ENCODE measurements at regions not wholly inside any gene's neighbourhood (a gene's known extent, or its start where the extent isn't known, plus 50 kb on each side); places are given as distances from the start of the nearest gene placed in this dataset.

DNA sequence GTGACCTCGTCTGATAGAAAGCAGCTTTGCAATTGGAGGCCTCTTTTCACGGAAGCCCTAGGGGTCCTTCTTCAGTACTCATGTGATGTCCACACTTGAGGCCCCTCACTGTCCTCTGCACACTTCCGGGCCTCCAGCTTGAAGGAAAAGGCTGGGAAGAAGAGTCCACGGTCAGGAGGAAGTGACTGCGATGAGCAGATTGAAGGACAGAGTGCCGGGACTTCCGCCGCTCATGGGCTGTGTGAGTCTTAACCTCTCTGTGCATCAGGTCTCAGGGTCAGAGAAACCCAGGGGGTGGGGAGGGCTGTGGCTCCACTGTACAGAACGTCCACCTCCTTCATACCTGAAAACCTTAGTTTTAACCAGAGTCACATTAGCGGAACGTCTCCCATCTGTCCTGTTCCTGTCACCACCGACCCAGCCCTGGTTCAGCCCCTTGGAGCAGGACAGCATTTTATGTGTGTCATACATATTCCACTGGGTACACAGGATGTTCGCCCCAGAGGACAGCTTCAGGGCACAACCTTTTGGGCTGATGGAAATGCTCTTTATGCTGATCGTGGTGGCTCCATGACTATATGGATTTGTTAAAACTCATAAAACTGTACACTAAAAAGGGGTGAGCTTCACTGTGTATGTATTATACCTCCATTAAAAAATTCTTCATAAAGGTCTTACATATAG lies 51.0 kb upstream of the SORCS2 start:
- H3K9me3 ChIP-seq (ENCODE audit: insufficient read depth, low read length, severe bottlenecking) = no peaks in the 10 kb centered on the region
- no peaks in the 10 kb centered on the region for H3K36me3 ChIP-seq (ENCODE audit: insufficient read depth, low read length)
- no peak overlapping the region for H2AFZ ChIP-seq (ENCODE audit: low read depth, low read length)
- ATAC-seq (ENCODE audit: insufficient read depth, low read depth) = no peak
- no peak for TF ChIP-seq EZH2 (IDR thresholded peaks at IDR 0.05; ENCODE audit: borderline replicate concordance, low read depth, low read length, severe bottlenecking)
- no peak for TF ChIP-seq CTCF (IDR thresholded peaks at IDR 0.05; ENCODE audit: borderline replicate concordance, extremely low read depth, low read length, poor library complexity, severe bottlenecking)
- no peak overlapping the region for H3K27ac ChIP-seq (ENCODE audit: low read length)
- no peaks in the 10 kb centered on the region for H3K4me1 ChIP-seq (ENCODE audit: insufficient read depth, low read length)
- no peak overlapping the region for H3K4me3 ChIP-seq (ENCODE audit: low read depth in 1 of 2, low read length in 2 of 2)
- no peak overlapping the region for H3K9ac ChIP-seq (ENCODE audit: low read depth, low read length)
- peaks cover 20% of the 10 kb centered on the region for H3K27me3 ChIP-seq (ENCODE audit: insufficient read depth, low read length, poor library complexity)
- H3K79me2 ChIP-seq (ENCODE audit: insufficient read depth, low read length) = no peaks in the 10 kb centered on the region
- no peak for DNase-seq
- no peak overlapping the region for H3K4me2 ChIP-seq (ENCODE audit: insufficient read depth, low read length)
- H4K20me1 ChIP-seq (ENCODE audit: insufficient read depth, low read length) = peaks cover 7% of the 10 kb centered on the region; the same call in 1 of the 2 replicates

DNA sequence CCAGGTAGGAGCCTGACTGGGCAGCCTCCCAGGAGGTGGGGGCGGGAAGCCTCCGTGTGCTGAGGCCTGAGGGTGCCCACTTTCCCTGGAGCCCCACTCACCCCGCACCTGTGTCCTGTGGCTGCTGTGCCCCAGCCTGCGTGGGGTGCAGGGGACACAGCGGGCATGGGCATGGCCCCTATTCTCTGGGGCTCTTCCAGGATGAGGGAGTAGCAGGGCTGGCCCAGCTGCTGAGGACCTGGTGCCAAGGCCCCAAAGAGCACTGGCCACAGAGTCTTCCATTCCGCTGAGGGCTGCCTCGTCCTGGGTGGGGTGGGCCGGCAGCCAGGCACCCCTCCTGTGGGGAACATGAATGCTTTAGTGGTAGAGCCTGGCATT lies 51.7 kb upstream of the SORCS2 start:
- TF ChIP-seq EZH2 (IDR thresholded peaks at IDR 0.05; ENCODE audit: borderline replicate concordance, low read depth, low read length, severe bottlenecking) (no peak), CTCF (IDR thresholded peaks at IDR 0.05; ENCODE audit: borderline replicate concordance, extremely low read depth, low read length, poor library complexity, severe bottlenecking) (no peak)
- Histone ChIP-seq H3K9ac (ENCODE audit: low read depth, low read length) (no peak overlapping the region), H3K4me2 (ENCODE audit: insufficient read depth, low read length) (no peak overlapping the region), H3K27me3 (ENCODE audit: insufficient read depth, low read length, poor library complexity) (peaks cover 16% of the 10 kb centered on the region), H3K4me1 (ENCODE audit: insufficient read depth, low read length) (no peaks in the 10 kb centered on the region), H2AFZ (ENCODE audit: low read depth, low read length) (no peak overlapping the region), H3K27ac (ENCODE audit: low read length) (no peak overlapping the region), H3K36me3 (ENCODE audit: insufficient read depth, low read length) (no peaks in the 10 kb centered on the region), H4K20me1 (ENCODE audit: insufficient read depth, low read length) (peaks cover 7% of the 10 kb centered on the region; the same call in 1 of the 2 replicates), H3K79me2 (ENCODE audit: insufficient read depth, low read length) (no peaks in the 10 kb centered on the region), H3K9me3 (ENCODE audit: insufficient read depth, low read length, severe bottlenecking) (no peaks in the 10 kb centered on the region), H3K4me3 (ENCODE audit: low read depth in 1 of 2, low read length in 2 of 2) (no peak overlapping the region)
- no peak for DNase-seq
- ATAC-seq (ENCODE audit: insufficient read depth, low read depth) = no peak

DNA sequence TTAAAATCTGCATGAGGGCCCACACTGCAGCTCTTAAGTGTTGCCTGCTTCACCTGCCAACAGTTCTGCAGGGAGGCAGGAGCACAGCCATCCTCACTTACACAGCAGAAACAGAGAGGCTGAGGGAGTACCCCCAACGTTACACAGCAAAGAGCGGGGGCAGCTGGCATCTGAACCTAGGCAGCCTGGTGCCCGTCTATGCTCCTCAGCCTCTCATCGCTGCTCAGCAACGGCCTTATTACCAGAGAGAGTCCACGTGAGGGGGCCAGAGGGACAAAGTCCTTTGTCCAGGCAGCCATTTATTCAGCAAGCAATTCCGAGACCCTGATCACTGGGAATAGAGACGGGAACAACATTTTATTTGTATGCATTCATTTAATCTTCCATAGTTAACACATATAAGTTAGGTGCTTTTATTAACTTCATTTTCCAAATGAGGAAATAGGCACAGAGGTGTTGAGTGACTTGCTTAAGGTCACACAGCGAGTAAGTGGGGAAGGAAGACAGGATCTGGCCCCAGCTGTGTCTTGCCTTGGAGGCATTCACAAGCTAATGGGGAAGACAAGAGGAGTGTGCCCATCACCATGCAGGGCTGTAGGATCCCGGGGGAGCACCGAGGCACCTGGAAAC lies 52.2 kb upstream of the SORCS2 start:
- Histone ChIP-seq H3K4me3 (ENCODE audit: low read depth in 1 of 2, low read length in 2 of 2) (no peak overlapping the region), H3K9ac (ENCODE audit: low read depth, low read length) (no peak overlapping the region), H3K27me3 (ENCODE audit: insufficient read depth, low read length, poor library complexity) (peaks cover 13% of the 10 kb centered on the region), H3K36me3 (ENCODE audit: insufficient read depth, low read length) (no peaks in the 10 kb centered on the region), H4K20me1 (ENCODE audit: insufficient read depth, low read length) (peaks cover 5% of the 10 kb centered on the region; the same call in 1 of the 2 replicates), H3K79me2 (ENCODE audit: insufficient read depth, low read length) (no peaks in the 10 kb centered on the region), H3K4me1 (ENCODE audit: insufficient read depth, low read length) (no peaks in the 10 kb centered on the region), H3K9me3 (ENCODE audit: insufficient read depth, low read length, severe bottlenecking) (no peaks in the 10 kb centered on the region), H3K4me2 (ENCODE audit: insufficient read depth, low read length) (no peak overlapping the region), H3K27ac (ENCODE audit: low read length) (no peak overlapping the region), H2AFZ (ENCODE audit: low read depth, low read length) (no peak overlapping the region)
- no peak for TF ChIP-seq EZH2 (IDR thresholded peaks at IDR 0.05; ENCODE audit: borderline replicate concordance, low read depth, low read length, severe bottlenecking)
- TF ChIP-seq CTCF (IDR thresholded peaks at IDR 0.05; ENCODE audit: borderline replicate concordance, extremely low read depth, low read length, poor library complexity, severe bottlenecking) = no peak
- ATAC-seq (ENCODE audit: insufficient read depth, low read depth) (no peak), DNase-seq (no peak)
